IMR-90 (cell line): ENCODE measurements at regions not wholly inside any gene's neighbourhood (a gene's known extent, or its start where the extent isn't known, plus 50 kb on each side); places are given as distances from the start of the nearest gene placed in this dataset.

Source experiments
- BHLHE40 ChIP-seq: fragments of 150-350 bp; IDR thresholded peaks from 2 replicates; pipeline ENCODE4 v1.6.1; 2016; ENCODE audit warnings: mild to moderate bottlenecking, low read depth, low read length
- CEBPB ChIP-seq: IDR thresholded peaks from 2 replicates; pipeline ENCODE4 v1.6.1; 2012; ENCODE audit warnings: low read depth, low read length, improper control_type of control experiment
- MAFK ChIP-seq: IDR thresholded peaks from 2 replicates; pipeline ENCODE4 v1.6.1; 2012; ENCODE audit warnings: low read depth, low read length, improper control_type of control experiment
- MAZ ChIP-seq: IDR thresholded peaks from 2 replicates; pipeline ENCODE4 v1.6.1; 2012; ENCODE audit warnings: low read depth, mild to moderate bottlenecking, low read length, improper control_type of control experiment, moderate library complexity, borderline replicate concordance
- NFE2L2 ChIP-seq: fragments of 150-350 bp; IDR thresholded peaks from 2 replicates; pipeline ENCODE4 v1.6.1; 2016; ENCODE audit warnings: low read depth, mild to moderate bottlenecking, low read length
- POLR2A ChIP-seq: IDR thresholded peaks from 2 replicates; pipeline ENCODE4 v1.6.1; 2012; ENCODE audit warnings: mild to moderate bottlenecking, low read depth, low read length
- RAD21 ChIP-seq: IDR thresholded peaks from 2 replicates; pipeline ENCODE4 v1.6.1; 2012; ENCODE audit warnings: low read length, improper control_type of control experiment
- RCOR1 ChIP-seq: IDR thresholded peaks from 2 replicates; pipeline ENCODE4 v1.6.1; 2012; ENCODE audit warnings: mild to moderate bottlenecking, low read length, improper control_type of control experiment; ENCODE audit not compliant: insufficient replicate concordance
- RFX5 ChIP-seq: IDR thresholded peaks from 2 replicates; pipeline ENCODE4 v1.8.0; 2012; ENCODE audit warnings: low read depth, mild to moderate bottlenecking, low read length, moderate library complexity
- TF ChIP-seq, protein P1 (sequence below): conservative IDR thresholded peaks from 2 replicates; pipeline ENCODE4 v1.5.1; 2012; ENCODE audit warnings: mild to moderate bottlenecking, low read depth, low read length, improper control_type of control experiment

DNA sequence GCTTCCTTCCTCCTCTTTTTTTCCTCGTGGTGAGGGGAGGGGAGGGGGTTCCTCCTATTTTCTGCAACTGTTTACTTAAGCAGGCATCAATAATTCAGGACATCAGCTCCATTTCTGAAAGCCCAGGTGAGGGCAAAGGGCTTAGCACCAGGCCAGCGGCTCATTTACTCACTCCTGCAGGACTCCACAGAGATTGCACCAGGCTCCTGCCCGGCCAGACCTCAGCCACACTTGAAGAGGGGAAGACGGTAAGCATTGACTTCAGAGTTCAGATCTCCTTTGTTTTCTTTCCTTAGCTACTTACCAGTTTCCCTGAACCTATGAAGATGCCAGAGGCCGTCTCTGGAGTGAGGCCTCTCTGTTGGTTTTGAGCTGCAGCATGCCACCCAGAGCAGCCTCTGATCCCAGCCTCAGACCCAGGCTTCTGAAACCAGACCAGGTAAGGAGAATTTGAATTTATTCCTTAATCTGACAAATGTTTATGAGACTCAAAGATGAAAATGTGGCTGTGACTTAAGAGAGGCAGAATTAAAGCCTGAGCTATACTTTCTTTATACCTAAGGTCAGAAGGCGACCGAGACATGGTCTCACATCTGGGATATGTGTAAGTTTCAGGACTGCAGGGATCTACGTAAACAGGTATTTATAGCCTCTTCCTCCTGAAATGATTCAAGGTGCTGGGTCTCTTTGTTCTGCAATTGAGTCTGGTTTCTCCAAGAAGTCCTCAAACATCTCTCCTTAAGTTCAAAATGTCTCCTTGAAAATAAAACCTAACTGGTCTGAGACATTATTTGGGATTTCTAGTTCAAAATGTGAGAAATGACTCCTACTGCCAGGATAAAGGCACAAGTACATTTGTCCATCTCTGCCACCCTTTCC lies 272.5 kb upstream of the RUNX1 start:
- TF ChIP-seq, protein P1, sequence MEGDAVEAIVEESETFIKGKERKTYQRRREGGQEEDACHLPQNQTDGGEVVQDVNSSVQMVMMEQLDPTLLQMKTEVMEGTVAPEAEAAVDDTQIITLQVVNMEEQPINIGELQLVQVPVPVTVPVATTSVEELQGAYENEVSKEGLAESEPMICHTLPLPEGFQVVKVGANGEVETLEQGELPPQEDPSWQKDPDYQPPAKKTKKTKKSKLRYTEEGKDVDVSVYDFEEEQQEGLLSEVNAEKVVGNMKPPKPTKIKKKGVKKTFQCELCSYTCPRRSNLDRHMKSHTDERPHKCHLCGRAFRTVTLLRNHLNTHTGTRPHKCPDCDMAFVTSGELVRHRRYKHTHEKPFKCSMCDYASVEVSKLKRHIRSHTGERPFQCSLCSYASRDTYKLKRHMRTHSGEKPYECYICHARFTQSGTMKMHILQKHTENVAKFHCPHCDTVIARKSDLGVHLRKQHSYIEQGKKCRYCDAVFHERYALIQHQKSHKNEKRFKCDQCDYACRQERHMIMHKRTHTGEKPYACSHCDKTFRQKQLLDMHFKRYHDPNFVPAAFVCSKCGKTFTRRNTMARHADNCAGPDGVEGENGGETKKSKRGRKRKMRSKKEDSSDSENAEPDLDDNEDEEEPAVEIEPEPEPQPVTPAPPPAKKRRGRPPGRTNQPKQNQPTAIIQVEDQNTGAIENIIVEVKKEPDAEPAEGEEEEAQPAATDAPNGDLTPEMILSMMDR = no peak
- no peak for TF ChIP-seq RFX5
- TF ChIP-seq RAD21 = no peak
- TF ChIP-seq BHLHE40 = no peak
- TF ChIP-seq POLR2A = no peak
- TF ChIP-seq MAZ = no peak
- no peak for TF ChIP-seq CEBPB
- no peak for TF ChIP-seq RCOR1
- TF ChIP-seq NFE2L2 = no peak
- no peak for TF ChIP-seq MAFK
